Esophagus squamous epithelium (tissue), 5 donors: ENCODE measurements at regions not wholly inside any gene's neighbourhood (a gene's known extent, or its start where the extent isn't known, plus 50 kb on each side); places are given as distances from the start of the nearest gene placed in this dataset.

Experiments
- DNase-seq: peaks from one replicate; lab custom pipeline; 2025; lab: John Stamatoyannopoulos, UW
- H3K27ac ChIP-seq, 4 donors: fragments of 200-600 bp; sonication (generic); one replicate each; pipeline ENCODE4 v1.5.1; 2016 to 2019; ENCODE audit warnings: mild to moderate bottlenecking in 1 of 4
- H3K27me3 ChIP-seq, 4 donors: fragments of 200-600 bp; sonication (generic); 1 replicate in 3 of 4; 2 replicates in 1 of 4; pipeline versions ENCODE4 v1.5.1 to v1.6.0; 2017 to 2021; ENCODE audit warnings: antibody characterized with exemption in 1 of 4
- H3K36me3 ChIP-seq, 3 donors: fragments of 200-600 bp; sonication (generic); one replicate each; pipeline ENCODE4 v1.5.1; 2016 to 2019
- H3K4me1 ChIP-seq, 3 donors: fragments of 200-600 bp; sonication (generic); one replicate each; pipeline ENCODE4 v1.5.1; 2017 to 2019
- H3K4me3 ChIP-seq, 4 donors: fragments of 200-600 bp; sonication (generic); 1 replicate in 3 of 4; 2 replicates in 1 of 4; pipeline ENCODE4 v1.5.1; 2016 to 2019; ENCODE audit warnings: mild to moderate bottlenecking in 2 of 4, moderate library complexity in 1 of 4
- H3K9me3 ChIP-seq, 3 donors: fragments of 200-600 bp; sonication (generic); one replicate each; pipeline ENCODE4 v1.5.1; 2016 to 2019
- POLR2A ChIP-seq, 4 donors: fragments of 450-650 bp; IDR thresholded peaks; one replicate each; pipeline ENCODE4 v1.6.1; 2017; ENCODE audit warnings: antibody characterized with exemption in 4 of 4, mild to moderate bottlenecking in 4 of 4, moderate library complexity in 3 of 4
- WGBS, 2 donors: methylation state at CpG; one replicate each; pipeline ENCODE4 v1.1.5; 2018; 5-methylcytosine and 5-hydroxymethylcytosine counted together
- intact Hi-C: fragments of 100-400 bp; cut with DNase I; formaldehyde crosslinking; loops from one replicate; pipeline ENCODE4 v1.15.0; 2022
- TF ChIP-seq, protein P1 (sequence below), 6 experiments: fragments of 450-650 bp in 4 of 6; fragments of 200-600 bp in 2 of 6; sonication (generic) in 2 of 6; IDR thresholded peaks; one replicate each; pipeline ENCODE4 v1.5.1; 2016 to 2019; ENCODE audit warnings: antibody characterized with exemption in 6 of 6, mild to moderate bottlenecking in 4 of 6, moderate library complexity in 4 of 6
- donor health status: DM: yes; HTN: yes; CAD: no.

DNA sequence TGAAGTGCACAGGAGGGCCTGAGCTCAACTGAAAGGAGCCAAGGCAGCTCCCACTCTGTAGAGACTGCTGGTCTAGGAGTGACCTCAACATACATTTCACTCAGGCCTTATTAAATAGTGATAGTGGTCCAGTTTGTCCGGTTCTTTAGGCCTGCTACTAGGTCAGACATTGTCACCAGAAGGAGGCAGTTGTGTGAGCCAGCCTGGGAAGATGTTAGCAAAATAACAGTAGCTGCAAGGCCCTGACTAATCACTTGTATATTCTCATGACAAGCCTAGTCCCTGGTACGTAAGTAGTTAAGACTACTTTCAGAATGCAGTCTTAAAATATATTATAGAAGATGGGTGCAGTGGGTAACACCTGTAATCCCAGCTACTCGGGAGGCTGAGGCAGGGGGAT lies 264.0 kb upstream of the CAMK1G start:
- Histone ChIP-seq H3K9me3 (no peaks in the 10 kb centered on the region), H3K36me3 (no peaks in the 10 kb centered on the region), H3K4me1 (peaks cover 0 to 11% (median 0%) of the 10 kb centered on the region in 3 donors), H3K4me3 (no peak overlapping the region), H3K27me3 (no peaks in the 10 kb centered on the region), H3K27ac (no peak overlapping the region)
- DNase-seq: no peak
- intact Hi-C loops: no loop called here
- 71 to 81% methylated on average over 3 of the region's 3 CpGs for WGBS, 2 donors
- TF ChIP-seq POLR2A (IDR thresholded peaks at IDR 0.05): no peak
- TF ChIP-seq, protein P1, sequence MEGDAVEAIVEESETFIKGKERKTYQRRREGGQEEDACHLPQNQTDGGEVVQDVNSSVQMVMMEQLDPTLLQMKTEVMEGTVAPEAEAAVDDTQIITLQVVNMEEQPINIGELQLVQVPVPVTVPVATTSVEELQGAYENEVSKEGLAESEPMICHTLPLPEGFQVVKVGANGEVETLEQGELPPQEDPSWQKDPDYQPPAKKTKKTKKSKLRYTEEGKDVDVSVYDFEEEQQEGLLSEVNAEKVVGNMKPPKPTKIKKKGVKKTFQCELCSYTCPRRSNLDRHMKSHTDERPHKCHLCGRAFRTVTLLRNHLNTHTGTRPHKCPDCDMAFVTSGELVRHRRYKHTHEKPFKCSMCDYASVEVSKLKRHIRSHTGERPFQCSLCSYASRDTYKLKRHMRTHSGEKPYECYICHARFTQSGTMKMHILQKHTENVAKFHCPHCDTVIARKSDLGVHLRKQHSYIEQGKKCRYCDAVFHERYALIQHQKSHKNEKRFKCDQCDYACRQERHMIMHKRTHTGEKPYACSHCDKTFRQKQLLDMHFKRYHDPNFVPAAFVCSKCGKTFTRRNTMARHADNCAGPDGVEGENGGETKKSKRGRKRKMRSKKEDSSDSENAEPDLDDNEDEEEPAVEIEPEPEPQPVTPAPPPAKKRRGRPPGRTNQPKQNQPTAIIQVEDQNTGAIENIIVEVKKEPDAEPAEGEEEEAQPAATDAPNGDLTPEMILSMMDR (IDR thresholded peaks at IDR 0.05): no peak

DNA sequence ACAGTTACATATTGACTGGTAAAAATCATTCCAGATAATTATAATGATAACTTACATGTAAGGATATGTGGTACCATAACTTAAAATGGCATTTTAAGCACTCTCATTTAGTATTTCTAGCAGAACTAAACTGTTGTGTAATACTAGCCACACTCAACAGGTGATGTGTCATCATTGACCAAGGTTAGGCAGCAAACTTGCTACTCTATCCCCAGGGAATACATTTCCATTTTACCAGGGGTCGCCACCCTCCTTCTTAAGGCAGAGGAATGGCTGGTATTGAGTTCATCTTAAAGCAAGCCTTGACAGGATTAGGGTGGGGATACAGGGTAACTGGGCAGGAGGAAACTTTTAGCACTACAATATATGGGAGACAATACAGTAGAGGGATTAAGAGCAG lies 259.8 kb upstream of the CAMK1G start:
- H3K4me1 ChIP-seq: peaks cover 5 to 31% (median 6%) of the 10 kb centered on the region in 3 donors
- no peak for DNase-seq
- no peaks in the 10 kb centered on the region for H3K36me3 ChIP-seq
- no peaks in the 10 kb centered on the region for H3K9me3 ChIP-seq
- no peaks in the 10 kb centered on the region for H3K27me3 ChIP-seq
- TF ChIP-seq, protein P1 (IDR thresholded peaks at IDR 0.05): no peak
- no peak for TF ChIP-seq POLR2A (IDR thresholded peaks at IDR 0.05)
- 36 to 83% methylated on average over 1 of the region's 1 CpG for WGBS, 2 donors
- intact Hi-C loops: no loop called here
- no peak overlapping the region for H3K4me3 ChIP-seq
- H3K27ac ChIP-seq: peak overlapping the region in 1 of 4 donors; percentile 9

DNA sequence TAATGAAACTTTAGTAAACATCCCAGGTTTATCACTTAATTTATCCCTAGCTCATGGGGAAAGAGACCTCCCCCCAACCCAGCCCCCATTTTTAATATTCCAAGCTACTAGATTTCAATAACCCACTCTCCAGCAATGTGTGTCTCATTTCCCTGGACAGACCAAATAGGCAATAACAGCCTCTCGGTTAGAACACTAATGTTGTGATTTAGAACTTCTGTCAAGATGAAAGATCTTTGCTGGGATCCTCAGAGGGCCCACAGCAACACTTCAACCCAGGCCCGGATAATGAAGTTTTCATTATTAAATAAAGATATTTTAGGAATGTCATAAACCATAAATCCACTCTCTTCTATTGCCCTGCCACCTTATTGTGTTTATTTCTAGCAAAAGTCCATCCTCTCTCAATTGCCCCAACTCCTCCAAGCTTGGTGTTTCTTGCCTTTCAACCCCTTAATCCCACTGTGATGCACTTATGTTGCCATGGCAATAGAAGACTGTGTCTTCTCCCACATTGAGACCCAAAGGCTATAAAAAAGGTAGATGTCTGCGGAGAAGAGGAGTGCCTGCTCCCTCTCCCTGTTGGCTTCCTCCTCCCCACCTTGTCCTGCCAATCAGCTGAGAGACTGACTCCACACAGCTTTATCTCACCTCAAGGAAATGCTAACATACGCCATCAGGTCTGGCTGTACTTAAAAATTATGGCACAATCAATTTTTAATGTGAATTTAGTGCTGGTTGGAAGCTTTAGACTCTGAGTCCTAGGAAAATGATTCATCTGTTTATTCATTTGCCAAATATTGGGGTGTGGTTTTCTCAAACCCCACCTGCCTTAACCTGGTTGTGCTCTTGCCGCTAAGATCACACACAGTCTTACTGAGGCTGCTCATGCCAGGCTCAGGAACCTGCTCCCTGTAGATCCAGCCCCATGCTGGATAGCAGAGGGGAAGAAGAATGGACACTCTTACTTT lies 258.3 kb upstream of the CAMK1G start:
- peaks cover 5 to 31% (median 6%) of the 10 kb centered on the region in 3 donors for H3K4me1 ChIP-seq
- intact Hi-C loops: no loop called here
- H3K36me3 ChIP-seq: no peaks in the 10 kb centered on the region
- peak overlapping the region; percentile 22 to 66 (median 50) for H3K27ac ChIP-seq
- WGBS, 2 donors: 54 to 80% methylated on average over 4 to 5 of the region's 5 CpGs
- no peaks in the 10 kb centered on the region for H3K27me3 ChIP-seq
- no peaks in the 10 kb centered on the region for H3K9me3 ChIP-seq
- no peak for TF ChIP-seq POLR2A (IDR thresholded peaks at IDR 0.05)
- TF ChIP-seq, protein P1 (IDR thresholded peaks at IDR 0.05): no peak
- H3K4me3 ChIP-seq: no peak overlapping the region
- DNase-seq: no peak

DNA sequence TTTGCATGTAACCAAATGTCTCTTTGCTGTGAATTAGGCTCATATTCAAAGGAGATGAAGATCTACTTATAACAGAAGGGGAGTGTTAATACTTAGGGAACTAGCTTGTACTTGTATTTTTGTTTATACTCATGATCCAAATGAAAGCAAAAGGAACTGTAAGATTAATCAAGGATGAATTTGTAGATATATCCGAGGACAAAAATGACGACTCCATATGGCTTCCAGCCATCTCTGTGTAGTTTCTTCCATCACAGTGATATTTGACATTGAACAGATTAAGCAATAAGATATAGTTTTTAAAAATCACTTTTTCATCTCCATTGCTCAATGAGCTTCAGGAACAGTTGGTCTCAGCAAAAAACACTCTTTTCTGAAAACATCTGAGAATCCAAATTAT lies 257.4 kb upstream of the CAMK1G start:
- no peak for DNase-seq
- Histone ChIP-seq H3K4me1 (peaks cover 5 to 31% (median 6%) of the 10 kb centered on the region in 3 donors), H3K9me3 (no peaks in the 10 kb centered on the region), H3K4me3 (no peak overlapping the region), H3K27ac (peak overlapping the region; percentile 22 to 66 (median 50)), H3K36me3 (no peaks in the 10 kb centered on the region), H3K27me3 (no peaks in the 10 kb centered on the region)
- TF ChIP-seq, protein P1 (IDR thresholded peaks at IDR 0.05): no peak
- 9 to 12% methylated on average over 2 of the region's 2 CpGs for WGBS, 2 donors
- intact Hi-C loops: no loop called here

DNA sequence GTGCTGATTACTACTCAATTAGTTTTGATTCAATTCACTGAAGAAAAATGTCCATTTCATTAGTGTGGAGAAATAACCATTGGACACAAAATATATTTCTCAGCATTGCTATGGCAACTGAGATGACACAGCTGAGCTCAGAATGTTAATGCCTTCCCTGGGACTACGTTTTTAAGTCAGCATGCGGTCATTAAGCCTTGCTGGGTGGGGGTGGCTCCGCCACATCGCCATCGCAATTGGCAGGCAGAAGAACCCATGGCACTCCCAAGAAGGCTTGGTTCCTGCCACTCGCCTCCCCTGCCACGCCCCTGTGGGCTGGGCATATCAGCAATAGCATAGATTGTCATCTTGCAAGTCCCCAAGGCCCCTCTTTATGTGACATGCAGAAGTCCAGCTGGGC lies 256.7 kb upstream of the CAMK1G start:
- Histone ChIP-seq H3K36me3 (no peaks in the 10 kb centered on the region), H3K4me1 (peaks cover 5 to 31% (median 6%) of the 10 kb centered on the region in 3 donors), H3K9me3 (no peaks in the 10 kb centered on the region), H3K27ac (no peak overlapping the region), H3K4me3 (no peak overlapping the region), H3K27me3 (no peaks in the 10 kb centered on the region)
- DNase-seq: no peak
- TF ChIP-seq, protein P1 (IDR thresholded peaks at IDR 0.05): no peak
- TF ChIP-seq POLR2A (IDR thresholded peaks at IDR 0.05): no peak
- intact Hi-C loops: no loop called here
- 16 to 84% methylated on average over 3 to 7 of the region's 7 CpGs for WGBS, 2 donors
